ENCODE measurements at regions not wholly inside any gene's neighbourhood (a gene's known extent, or its start where the extent isn't known, plus 50 kb on each side); places are given as distances from the start of the nearest gene placed in this dataset.

- TF ChIP-seq GATA3 (IDR thresholded peaks at IDR 0.05; ENCODE audit: low read depth, low read length) (no peak), GATA2 (IDR thresholded peaks at IDR 0.05; ENCODE audit: low read depth, low read length) (no peak; the same call in 1 of the 2 replicates)
Measured at GRCh38 chr11:15859411-15859810, 496.9 kb downstream of the SOX6 start.

- TF ChIP-seq GATA2 (IDR thresholded peaks at IDR 0.05; ENCODE audit: low read depth, low read length): no peak
- TF ChIP-seq GATA3 (IDR thresholded peaks at IDR 0.05; ENCODE audit: low read depth, low read length): no peak
Measured at GRCh38 chr11:15861256-15861655, 495.1 kb downstream of the SOX6 start.

- TF ChIP-seq GATA3 (IDR thresholded peaks at IDR 0.05; ENCODE audit: low read depth, low read length) (no peak), GATA2 (IDR thresholded peaks at IDR 0.05; ENCODE audit: low read depth, low read length) (no peak)
Measured at GRCh38 chr11:15863411-15863810, 492.9 kb downstream of the SOX6 start.

GRCh38 chr11:15864026-15864805 is 492.1 kb downstream of the SOX6 start:
- TF ChIP-seq GATA3 (IDR thresholded peaks at IDR 0.05; ENCODE audit: low read depth, low read length): no peak
- TF ChIP-seq GATA2 (IDR thresholded peaks at IDR 0.05; ENCODE audit: low read depth, low read length): no peak

GRCh38 chr11:15865212-15865987 is 490.9 kb downstream of the SOX6 start:
- no peak for TF ChIP-seq GATA3 (IDR thresholded peaks at IDR 0.05; ENCODE audit: low read depth, low read length)
- TF ChIP-seq GATA2 (IDR thresholded peaks at IDR 0.05; ENCODE audit: low read depth, low read length): no peak

GRCh38 chr11:15867871-15868270 is 488.5 kb downstream of the SOX6 start:
- no peak for TF ChIP-seq GATA3 (IDR thresholded peaks at IDR 0.05; ENCODE audit: low read depth, low read length)
- TF ChIP-seq GATA2 (IDR thresholded peaks at IDR 0.05; ENCODE audit: low read depth, low read length): no peak

GRCh38 chr11:15870911-15871310 is 485.4 kb downstream of the SOX6 start:
- TF ChIP-seq GATA3 (IDR thresholded peaks at IDR 0.05; ENCODE audit: low read depth, low read length) (no peak), GATA2 (IDR thresholded peaks at IDR 0.05; ENCODE audit: low read depth, low read length) (no peak)

GRCh38 chr11:15871904-15872626 is 484.3 kb downstream of the SOX6 start:
- no peak for TF ChIP-seq GATA2 (IDR thresholded peaks at IDR 0.05; ENCODE audit: low read depth, low read length)
- no peak for TF ChIP-seq GATA3 (IDR thresholded peaks at IDR 0.05; ENCODE audit: low read depth, low read length)

- TF ChIP-seq GATA3 (IDR thresholded peaks at IDR 0.05; ENCODE audit: low read depth, low read length): no peak
- no peak for TF ChIP-seq GATA2 (IDR thresholded peaks at IDR 0.05; ENCODE audit: low read depth, low read length)
Measured at GRCh38 chr11:15873501-15873900, 482.8 kb downstream of the SOX6 start.

- TF ChIP-seq GATA2 (IDR thresholded peaks at IDR 0.05; ENCODE audit: low read depth, low read length) (no peak), GATA3 (IDR thresholded peaks at IDR 0.05; ENCODE audit: low read depth, low read length) (no peak)
Measured at GRCh38 chr11:15874704-15875103, 481.6 kb downstream of the SOX6 start.

- TF ChIP-seq GATA3 (IDR thresholded peaks at IDR 0.05; ENCODE audit: low read depth, low read length): no peak
- TF ChIP-seq GATA2 (IDR thresholded peaks at IDR 0.05; ENCODE audit: low read depth, low read length): no peak
Measured at GRCh38 chr11:15875393-15875792, 481.0 kb downstream of the SOX6 start.

GRCh38 chr11:15875943-15876342 is 480.4 kb downstream of the SOX6 start:
- no peak for TF ChIP-seq GATA2 (IDR thresholded peaks at IDR 0.05; ENCODE audit: low read depth, low read length)
- no peak for TF ChIP-seq GATA3 (IDR thresholded peaks at IDR 0.05; ENCODE audit: low read depth, low read length)

GRCh38 chr11:15878756-15879155 is 477.6 kb downstream of the SOX6 start:
- no peak for TF ChIP-seq GATA3 (IDR thresholded peaks at IDR 0.05; ENCODE audit: low read depth, low read length)
- TF ChIP-seq GATA2 (IDR thresholded peaks at IDR 0.05; ENCODE audit: low read depth, low read length): no peak

- TF ChIP-seq GATA2 (IDR thresholded peaks at IDR 0.05; ENCODE audit: low read depth, low read length) (no peak), GATA3 (IDR thresholded peaks at IDR 0.05; ENCODE audit: low read depth, low read length) (no peak)
Measured at GRCh38 chr11:15880291-15880690, 476.1 kb downstream of the SOX6 start.

Measured in SH-SY5Y (cell line).